T-helper 2 cell (primary cell): ENCODE measurements at regions not wholly inside any gene's neighbourhood (a gene's known extent, or its start where the extent isn't known, plus 50 kb on each side); places are given as distances from the start of the nearest gene placed in this dataset.

ENCODE experiments used
- DNase-seq, 5 experiments: peaks; one replicate each; pipeline versions ENCODE4 v3.0.0 to v3.0.0-alpha.2; 2012 to 2022

DNA sequence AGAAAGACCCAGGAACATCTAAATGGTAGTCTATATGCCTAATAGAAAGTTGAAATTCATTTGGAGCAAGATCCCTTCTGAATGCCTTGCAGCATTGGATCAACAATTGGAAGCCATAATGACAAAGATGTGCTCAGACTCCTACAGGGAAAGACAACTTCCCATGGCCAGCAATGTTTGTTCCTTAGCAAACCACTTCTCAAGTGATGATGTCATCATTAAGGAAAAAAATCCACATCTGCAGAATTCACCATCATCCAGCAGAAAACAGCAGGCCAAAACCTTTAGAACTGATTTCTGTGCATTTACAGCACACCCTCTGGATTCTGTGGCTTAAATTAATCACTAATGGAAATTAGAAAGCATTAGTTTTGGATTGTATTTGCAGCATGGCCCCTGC lies 82.4 kb upstream of the ZIC3 start:
- no peak for DNase-seq

DNA sequence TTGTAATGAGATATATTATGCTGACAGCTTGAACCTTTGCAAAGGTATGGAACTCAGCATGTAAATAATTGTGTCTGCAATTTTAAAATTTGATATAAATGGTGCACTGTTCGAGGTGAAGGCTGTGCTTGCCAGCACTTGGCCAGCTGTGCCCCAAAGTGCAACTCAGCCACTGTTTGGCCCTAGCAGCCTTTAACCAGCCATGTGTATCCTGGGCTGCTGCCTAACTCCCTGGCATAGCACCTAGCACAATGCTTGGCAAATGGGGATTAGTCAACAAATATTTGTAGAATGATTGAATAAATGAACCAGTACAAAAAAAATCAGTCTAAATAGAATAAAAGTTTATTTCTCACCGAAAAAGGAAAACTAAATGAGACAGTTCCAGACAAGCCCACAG lies 83.8 kb upstream of the ZIC3 start:
- DNase-seq, result no peak

DNA sequence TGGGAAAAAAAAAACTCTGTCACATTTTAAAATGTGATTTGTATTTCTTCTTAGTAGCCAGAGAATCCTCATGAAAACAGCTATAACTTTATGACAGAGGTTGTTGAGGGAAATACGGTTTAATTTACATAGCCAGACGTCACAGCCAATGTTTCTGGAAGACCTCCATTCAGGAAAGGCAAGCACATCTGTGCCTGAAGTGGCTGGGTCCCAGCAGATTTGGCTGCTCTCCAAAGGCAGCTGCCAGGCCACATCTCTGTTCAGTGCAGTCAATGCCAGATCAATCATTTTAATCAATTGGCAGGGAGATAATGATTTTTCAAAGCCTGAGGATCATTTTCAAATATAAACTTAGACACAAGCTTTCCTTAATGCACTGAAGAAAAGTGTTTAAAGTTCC lies 86.5 kb upstream of the ZIC3 start:
- DNase-seq, result no peak

DNA sequence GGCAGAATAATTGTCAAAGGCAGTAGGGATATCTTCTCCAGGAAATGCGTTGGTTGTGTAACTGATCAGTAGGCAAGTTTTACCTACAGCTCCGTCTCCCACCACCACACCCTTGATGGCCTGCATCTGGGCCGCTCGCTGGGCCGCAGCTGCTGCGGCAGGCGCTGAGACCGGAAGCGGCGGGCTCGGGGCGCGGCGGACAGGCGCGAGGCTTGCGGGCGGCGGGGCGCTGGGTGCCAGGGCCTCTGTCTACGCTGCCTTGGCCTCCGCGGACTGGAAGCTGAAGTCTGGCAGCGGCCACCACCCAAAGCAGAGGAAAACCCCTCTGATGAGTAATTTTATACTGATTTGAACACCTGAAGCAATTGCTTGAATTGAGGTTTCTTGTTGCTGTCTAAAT lies 124.2 kb upstream of the ZIC3 start:
- DNase-seq, result no peak

DNA sequence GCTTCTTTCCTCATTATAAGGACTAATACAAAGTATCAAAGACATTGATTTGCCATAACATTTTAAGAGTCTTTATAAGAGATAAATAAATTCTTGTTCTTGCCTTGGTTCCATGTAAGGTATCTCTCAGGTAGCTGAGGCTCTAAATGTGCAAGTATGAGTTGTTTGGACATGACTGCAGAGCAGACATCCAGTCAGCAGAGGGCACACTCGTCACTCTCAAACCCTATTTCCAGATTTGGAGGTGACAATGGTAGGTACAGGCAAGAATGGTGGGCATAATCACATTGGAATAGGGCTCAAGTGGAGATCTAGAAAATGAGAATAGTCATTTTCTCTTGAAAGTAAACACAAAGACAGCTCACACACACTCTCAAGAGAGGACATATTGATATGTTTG lies 133.3 kb upstream of the ZIC3 start:
- no peak for DNase-seq

DNA sequence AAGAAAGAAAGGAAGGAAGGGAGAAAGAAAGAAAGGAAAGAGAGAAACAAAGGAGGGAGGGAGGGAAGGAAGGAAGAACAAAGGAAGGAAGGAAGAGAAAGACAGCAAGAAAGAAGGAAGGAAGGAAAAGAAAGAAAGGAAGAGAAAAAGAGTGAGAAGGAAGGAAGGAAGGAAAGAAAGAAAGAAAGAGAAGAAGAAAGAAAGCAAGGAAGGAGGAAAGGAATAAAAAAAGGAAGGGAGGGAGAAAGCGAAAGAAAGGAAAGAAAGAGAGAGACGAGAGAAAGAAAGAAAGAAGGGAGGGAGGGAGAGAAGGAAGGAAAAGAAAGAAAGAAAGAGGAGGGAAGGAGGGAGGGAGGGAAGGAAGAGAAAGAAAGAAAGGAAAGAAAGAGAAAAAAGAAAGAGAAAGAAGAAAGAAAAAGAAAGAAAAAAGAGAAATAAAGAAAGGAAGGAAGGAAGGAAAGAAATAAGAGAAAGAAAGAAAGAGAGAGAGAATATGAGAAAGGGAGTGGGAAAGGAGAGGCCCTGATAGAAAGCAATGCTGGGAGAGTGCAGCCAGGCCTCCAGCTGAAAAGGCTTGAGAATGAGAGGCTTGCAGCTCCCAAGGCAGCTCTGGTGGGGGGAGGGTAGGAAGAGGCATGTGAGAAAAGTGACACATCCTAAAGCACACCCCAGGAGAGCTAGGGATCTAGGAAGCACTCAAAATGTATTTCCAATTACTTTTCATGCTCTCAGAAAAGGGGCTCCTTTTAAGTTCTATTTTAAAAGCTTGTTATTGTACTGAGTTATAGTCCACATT lies 134.0 kb upstream of the ZIC3 start:
- DNase-seq, result no peak

DNA sequence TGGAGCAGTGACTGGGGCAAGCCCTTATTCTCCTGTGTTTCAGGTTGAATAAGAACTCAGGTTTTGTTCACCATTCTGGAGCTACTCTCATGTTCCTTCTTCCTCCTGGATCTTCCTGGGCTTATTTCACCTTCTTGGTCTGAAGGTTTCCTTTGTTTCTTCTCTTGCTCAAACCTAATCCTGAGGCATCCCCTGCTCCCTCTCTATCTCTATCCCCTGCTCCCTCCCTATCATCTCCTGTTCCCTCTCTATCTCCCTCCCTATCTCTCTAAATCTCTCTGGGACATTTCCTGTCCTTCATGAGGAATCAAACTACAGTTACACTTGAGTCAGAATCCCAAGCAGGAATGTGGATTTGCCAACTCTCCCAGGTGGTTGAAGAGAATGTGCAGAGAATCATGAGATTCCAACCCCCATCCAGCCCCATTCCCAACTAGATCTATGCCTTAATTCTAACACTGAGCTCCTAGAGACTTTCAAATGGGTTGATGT lies 134.9 kb upstream of the ZIC3 start:
- DNase-seq, result no peak

DNA sequence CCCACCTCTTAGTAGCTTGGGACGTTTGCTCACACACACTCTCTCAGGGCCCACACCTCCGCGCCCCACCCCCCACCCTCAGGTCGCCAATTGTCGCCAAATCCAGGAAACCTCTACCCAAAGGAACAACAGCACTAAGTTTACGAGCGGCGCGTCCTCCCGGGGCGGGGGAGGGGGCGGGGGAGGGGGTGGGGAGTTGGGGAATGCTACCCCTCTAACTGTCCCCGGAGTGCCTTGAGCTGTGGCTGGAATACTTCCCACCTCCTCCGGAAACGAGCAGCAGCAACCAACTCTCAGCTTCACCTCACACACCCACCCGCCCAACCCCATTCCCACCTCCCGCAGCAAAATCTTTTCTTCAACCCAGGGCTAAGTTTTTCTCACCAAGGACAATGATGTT lies 135.6 kb upstream of the ZIC3 start:
- DNase-seq, result no peak

DNA sequence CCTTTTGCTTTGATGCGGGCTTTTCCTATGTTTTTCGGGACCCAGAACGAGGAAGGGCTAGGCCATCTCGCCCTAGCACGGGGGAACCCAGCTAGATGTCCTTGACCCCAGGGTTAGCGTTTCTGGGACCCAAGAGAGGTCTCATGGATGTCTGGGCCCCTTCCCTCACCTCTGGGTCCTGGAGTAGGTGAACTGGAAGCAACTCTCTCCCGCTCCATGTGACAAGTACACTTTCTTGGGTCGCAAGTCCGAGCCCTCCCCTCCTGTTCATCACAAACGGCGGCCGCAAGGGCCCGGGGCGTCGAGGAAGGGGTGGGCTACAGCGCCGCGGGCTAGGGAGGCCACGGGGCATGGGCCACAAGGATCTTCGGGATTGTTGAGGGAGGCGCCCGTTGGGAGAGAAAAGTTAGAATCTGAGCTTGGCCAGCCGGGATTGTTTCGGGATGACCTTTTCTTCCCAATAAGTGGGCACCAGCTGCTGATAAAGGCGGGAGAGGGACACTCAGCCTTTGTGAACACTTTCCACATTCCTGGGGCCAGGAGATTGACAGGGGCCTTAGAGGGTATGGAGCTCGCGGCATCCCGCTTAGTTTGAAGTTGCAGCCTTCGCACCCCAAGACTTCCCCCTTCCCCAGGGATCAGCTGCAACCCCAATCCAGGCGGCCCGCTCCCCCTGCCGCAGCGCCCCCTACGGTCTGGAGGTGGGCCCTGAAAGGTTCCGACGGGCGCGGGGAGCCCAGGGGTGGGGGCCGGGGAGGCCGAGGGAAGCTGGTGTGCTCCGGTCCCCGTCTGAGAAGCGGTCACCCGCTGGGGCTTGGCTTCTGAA lies 136.9 kb upstream of the ZIC3 start:
- DNase-seq, result no peak

DNA sequence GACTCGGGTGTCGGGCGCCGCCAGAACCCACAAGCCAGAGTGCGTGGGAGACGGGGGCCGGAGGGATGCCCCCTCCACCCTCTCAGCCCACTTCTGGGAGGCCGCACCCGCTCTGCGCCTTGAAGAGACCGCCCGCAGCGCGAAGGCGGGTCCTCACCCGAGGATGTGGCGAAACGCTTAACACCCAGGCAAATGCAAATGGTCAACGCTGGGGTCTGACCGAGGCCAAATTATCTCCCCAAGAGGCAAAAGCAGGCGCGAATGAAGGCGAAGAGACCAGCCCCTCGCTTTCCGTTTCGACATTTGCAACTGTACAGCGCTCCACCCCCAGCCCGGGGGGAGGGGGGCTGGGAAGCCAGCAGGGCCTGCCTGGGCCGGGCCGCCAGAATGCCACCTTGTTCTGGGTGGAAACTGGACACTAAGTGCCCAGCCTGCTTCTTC lies 137.7 kb upstream of the ZIC3 start:
- no peak for DNase-seq

DNA sequence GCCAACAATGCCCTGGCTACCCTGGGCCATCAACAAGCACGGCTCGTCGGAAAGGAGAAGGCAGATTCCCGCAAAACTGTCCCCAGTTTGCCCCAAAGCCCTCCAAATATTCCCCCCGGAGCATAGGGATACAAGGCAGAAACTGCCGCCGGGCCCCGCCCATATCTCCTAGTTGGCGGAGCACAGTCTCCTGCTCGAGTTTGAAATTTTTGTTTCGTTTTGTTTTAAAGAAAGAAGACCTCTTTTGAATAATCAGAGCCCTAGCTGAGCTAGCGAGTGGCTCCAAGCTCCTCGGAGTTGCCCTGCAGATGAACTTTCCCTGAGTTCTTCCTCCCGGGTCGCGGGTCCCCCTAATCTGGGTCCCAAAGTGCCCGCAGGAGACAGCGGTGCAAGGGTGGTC lies 138.1 kb upstream of the ZIC3 start:
- no peak for DNase-seq

DNA sequence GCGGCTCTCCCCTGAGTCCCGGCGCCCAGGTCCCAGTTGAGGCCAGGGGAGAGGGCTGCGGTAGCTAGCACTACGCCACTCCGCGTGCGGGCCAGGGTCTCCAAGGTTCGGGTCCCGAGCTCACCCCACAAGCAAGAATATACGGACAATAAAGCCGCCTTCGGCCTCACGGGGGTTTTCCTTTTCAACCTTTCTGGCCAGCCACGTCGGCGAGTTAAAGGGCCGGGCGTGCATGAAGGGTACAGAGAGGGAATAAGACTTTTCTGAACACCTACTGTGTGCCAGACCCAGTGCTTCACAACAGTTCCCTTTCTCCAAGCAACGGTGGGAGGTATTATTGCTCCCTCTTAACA lies 138.5 kb upstream of the ZIC3 start:
- no peak for DNase-seq

DNA sequence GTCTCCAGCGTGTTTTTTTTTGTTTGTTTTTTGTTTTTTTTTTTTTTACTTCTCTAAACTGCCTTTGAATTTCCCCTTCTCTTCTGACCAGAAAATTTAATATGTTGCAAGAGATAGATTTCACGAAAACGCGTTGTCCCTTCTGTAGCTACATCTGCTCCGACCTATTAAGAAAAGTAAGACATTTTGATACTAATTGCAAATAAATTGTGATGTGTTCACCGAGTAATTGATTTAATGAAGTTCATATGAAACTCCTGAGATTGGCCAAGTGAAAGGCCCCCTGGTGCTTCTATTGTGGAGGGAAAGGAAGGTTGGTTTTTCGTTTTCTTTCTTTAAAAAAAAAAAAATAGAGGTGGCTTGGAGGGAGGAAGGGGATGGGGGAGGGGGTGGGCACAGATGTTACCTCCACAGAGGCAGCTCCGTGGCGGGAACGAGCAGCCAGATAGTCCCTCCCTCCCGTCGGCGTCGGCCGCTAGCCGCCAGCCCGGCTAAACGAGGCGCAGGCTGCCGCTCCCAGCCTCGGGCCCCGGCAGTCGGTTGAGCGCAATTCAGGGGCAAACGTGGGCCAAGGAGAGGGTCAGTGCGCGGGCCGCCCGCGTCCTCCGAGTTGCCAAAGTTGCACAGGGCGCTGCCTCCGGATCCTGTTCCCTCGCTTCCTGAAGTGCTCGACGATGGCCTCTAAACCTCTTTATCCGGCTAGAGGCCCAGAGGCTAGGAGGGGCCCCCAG lies 139.1 kb upstream of the ZIC3 start:
- no peak for DNase-seq

DNA sequence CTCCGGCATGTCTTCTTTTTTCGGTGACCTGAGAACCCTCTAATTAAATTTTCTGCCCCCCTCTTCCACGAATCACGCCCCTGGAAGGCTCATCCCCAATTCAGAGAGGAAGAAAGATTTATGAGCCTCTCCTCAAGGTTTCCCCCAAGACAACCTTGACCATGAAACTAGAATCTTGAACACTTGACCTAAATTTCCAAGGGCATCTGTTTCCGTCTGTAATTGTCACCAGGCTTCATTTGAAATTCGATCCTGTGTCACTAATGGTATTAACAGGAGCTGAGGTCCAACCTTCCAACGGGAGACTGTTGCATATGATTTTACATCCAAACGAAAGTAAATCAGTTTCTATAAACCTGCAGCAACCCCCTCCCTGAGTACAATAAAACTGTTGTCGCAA lies 139.9 kb upstream of the ZIC3 start:
- no peak for DNase-seq

DNA sequence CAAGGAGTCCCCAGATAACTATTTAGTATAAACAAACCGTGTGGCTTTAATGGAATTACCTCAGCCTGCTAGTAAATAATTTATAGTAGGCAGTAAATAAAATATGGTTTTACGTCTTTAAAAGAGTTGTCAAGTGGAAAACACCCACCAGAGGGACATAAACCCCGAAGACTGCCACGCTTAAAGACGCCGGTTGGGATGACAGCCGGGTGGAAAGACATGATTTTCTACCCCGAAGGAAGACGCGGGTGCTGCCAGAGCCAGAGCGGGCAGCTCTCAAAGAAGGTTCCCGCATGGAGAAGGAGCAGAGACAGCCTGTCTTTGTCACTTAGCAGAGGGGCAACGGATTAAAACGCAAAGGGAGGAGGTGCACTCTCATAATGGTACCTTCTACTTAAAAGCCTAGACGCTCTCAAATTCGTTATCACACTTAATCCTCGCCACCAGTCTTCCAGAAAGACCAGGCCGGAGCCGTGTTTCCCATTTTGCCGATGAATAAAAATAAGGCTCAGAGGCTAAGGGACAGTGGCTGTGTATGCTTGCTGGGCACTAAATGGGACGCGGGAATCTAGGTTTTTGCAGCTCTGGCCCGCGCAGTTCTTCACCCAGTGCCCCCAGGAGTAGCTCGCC lies 140.5 kb upstream of the ZIC3 start:
- no peak for DNase-seq

DNA sequence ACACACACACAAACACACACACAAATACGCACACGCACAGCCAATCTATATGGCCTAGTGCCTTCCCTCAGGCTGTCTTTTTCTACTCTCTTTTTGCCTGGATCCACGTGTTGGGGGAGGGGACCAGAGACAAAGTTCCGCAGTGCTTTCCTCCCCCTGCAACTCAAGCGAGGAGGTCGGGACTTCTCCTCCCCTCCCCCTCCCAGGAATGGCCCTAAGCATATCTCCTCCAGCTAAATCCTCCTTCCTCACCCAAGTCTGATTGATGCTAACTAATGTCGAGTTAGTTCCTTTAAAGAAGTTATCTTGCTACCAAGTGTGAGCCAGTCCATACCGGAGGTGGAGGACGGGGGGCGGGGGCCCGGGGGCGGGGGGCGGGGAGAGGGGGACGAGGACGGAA lies 141.2 kb upstream of the ZIC3 start:
- DNase-seq, result no peak

DNA sequence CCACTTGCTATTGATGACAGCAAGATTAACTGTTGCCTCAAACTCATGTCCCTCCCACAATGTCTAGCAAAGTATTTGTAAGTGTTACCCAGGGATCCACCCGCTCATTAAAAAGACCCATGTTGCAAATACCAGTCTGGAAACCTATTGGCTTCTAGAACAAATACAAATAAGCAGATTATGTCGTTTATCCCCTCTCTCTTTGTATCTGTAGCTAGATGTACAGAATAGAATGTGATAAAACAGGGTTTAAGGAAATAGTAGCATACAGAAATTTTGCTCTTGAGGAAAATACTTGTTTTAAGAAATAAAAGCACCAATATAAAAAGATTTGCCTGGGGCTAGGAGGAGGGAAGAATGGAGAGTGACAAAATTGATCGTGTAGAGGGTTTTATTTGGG lies 142.7 kb upstream of the ZIC3 start:
- no peak for DNase-seq

DNA sequence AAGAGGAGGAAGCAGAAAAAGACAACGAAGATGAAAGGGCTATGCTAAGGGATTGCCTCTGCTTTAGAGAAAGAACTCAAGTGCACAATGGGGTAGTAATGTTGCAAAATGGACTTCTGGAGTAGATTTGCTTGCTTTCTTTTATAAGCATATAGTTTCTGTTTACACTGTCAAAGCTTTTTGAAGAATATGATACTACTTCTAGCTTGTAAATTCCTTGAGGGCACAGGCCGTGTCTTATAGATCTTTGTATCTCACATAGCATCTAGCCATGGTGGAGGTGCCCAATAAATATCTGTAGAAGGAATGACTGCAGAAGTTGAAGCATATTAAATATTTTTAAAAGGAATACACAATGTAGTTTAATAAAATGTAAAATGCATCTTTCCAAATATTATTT lies 147.8 kb upstream of the ZIC3 start:
- no peak for DNase-seq

DNA sequence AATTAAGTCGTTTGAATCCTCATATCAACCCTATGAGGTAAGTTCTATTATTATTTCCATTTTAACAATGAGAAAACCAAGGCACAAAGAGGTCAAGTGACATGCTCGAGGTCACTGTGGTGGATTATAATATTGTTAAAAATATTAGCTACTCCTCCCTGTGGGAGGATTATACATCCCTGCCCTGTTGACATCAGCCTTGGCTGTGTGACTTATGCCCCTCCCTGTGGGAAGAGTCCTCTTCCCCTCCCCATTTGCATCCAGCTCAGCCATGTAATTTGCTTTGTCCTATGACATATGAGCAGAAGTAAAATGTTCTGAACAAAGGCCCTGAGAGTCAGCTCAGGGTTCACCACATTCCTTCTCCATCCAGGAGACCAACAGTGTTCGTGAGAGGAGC lies 152.7 kb upstream of the ZIC3 start:
- DNase-seq, result no peak

DNA sequence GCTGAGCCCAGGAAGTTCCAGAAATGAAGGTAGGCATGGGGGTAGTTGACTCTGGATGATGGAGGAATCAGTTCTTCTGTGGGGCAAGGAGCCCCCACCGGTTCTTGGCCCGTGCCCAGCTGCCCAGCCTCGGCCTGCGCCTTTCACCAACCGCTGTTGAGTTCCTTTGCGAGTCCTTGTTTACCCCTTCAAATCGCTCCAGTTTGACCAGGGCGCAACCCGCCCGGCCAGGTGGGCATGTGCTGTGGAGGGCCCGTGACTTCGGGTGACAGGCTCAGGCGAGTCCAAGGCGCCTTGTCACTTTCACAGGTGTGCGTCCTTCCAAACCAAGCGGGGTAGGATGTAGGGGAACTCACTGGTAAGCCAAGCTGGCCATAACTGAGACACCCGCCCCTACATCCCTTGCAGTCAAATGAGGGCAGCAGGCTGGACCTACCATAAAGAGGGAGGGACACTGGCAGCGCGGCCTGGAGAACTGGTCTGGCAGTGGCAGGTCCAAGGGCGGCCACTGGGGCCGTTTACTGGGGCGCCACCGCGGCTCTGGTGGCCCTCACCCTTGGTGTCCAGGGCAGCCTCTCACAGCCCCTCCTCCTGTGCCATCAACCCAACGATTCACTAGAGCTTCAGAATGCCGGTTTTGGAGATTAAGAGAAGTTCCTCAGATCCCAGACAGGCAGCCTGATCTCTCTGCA lies 160.3 kb upstream of the ZIC3 start:
- DNase-seq, result no peak

DNA sequence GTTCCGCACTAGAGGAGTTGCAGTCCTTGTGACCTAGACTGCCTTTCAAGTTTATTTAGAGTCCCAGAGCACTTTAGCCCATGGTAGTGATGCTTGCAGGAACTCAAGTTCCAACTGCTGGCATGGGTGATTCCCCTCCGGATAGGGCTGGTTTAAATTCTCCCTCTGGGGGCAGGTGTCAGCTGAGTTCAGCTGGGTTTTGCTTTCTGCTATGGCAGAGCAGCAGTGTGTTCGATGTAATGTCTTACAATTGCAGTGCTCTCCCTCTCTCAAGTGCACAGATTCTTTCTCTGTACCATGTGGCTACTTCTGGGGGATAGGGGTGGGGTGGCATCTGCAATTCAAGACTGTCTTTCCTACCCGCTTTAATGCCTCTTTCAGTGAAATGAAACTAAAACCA lies 164.8 kb upstream of the ZIC3 start:
- no peak for DNase-seq

DNA sequence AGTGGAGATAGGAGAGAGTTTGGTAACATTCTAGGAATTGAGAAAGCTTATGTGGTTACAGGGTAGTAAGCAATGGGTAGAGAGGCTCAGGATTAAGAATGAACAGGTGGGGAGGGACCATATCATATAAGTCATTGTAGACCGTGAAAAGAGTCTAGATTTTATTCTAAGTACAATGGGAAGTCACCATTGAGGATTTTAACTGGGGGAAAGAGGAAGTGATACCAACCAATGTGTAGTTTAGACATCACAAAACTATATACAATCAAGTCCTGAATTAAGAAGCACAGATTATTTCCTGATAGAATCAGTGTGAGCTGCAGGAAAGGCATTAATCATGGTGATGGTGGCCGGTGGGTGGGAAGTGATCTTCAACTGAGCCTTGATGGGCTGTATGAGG lies 178.3 kb upstream of the ZIC3 start:
- DNase-seq, result no peak
